ENCODE measurements at regions not wholly inside any gene's neighbourhood (a gene's known extent, or its start where the extent isn't known, plus 50 kb on each side); places are given as distances from the start of the nearest gene placed in this dataset.
"Not testable (repeated sequence)": the region's sequence is repeated elsewhere in the genome, so short reads cannot be mapped to it uniquely, and the experiment has no call there.

DNA sequence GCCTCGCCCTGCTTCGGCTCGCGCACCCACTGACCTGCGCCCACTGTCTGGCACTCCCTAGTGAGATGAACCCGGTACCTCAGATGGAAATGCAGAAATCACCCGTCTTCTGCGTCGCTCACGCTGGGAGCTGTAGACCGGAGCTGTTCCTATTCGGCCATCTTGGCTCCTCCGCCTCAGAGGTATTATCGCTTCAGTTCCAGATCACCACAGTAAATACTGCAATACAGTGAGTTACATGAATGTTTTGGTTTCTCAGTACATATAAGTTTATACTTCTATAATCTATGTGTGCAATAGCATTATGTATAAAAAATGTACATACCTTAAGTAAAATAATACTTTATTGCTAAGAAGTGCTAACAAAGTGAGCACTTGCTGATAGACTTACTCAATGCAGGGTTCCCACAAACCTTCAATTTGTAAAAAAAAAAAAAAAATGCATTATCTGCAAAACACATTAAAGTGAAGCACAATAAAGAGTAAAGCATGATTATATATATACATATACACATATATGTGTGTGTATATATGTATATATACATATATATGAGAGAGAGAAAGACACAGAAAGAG is 78.7 kb downstream of the KCNA5 start:
- not testable (repeated sequence) for H3K9ac ChIP-seq (ENCODE audit: low read depth in 1 of 2, low read length in 2 of 2); H3K36me3 ChIP-seq (ENCODE audit: control insufficient read depth in 1 of 2, insufficient read depth in 2 of 2, low read length in 2 of 2); H3K27me3 ChIP-seq (ENCODE audit: control insufficient read depth in 1 of 2, insufficient read depth in 2 of 2, low read length in 2 of 2); H3K4me3 ChIP-seq (ENCODE audit: low read depth in 1 of 2, low read length in 2 of 2); H3K27ac ChIP-seq (ENCODE audit: low read depth, low read length); H3K4me1 ChIP-seq (ENCODE audit: control insufficient read depth in 1 of 2, insufficient read depth in 2 of 2, low read length in 2 of 2); H3K9me3 ChIP-seq (ENCODE audit: control insufficient read depth in 1 of 2, low read length in 2 of 2)

DNA sequence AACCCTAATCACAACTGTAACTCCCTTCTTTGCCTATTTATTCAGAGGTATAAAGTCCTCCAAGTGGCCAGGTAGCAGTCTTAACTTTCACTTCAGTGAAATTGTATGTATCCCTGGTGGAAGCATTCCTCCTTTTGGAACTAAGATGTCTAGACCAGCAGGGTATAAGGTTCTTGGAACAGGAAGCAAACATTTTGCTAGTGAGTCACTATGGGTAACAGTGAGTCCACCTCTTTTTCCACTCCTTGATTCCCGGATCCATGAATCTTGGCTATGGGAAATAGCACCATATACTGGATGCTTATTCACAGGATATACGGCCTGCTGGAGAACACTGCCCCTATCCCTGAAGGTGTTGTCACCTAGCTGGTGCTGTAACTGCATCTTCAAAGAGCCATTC is 80.2 kb downstream of the KCNA5 start:
- H3K4me1 ChIP-seq (ENCODE audit: control insufficient read depth in 1 of 2, insufficient read depth in 2 of 2, low read length in 2 of 2) = no peaks in the 10 kb centered on the region
- no peak overlapping the region for H3K9ac ChIP-seq (ENCODE audit: low read depth in 1 of 2, low read length in 2 of 2)
- no peaks in the 10 kb centered on the region for H3K9me3 ChIP-seq (ENCODE audit: control insufficient read depth in 1 of 2, low read length in 2 of 2)
- H3K36me3 ChIP-seq (ENCODE audit: control insufficient read depth in 1 of 2, insufficient read depth in 2 of 2, low read length in 2 of 2) = no peaks in the 10 kb centered on the region
- H3K4me3 ChIP-seq (ENCODE audit: low read depth in 1 of 2, low read length in 2 of 2) = no peak overlapping the region
- no peak overlapping the region for H3K27ac ChIP-seq (ENCODE audit: low read depth, low read length)
- no peaks in the 10 kb centered on the region for H3K27me3 ChIP-seq (ENCODE audit: control insufficient read depth in 1 of 2, insufficient read depth in 2 of 2, low read length in 2 of 2)

- H3K4me3 ChIP-seq (ENCODE audit: low read depth in 1 of 2, low read length in 2 of 2) = no peak overlapping the region
- no peaks in the 10 kb centered on the region for H3K9me3 ChIP-seq (ENCODE audit: control insufficient read depth in 1 of 2, low read length in 2 of 2)
- no peak overlapping the region for H3K9ac ChIP-seq (ENCODE audit: low read depth in 1 of 2, low read length in 2 of 2)
- no peak overlapping the region for H3K27ac ChIP-seq (ENCODE audit: low read depth, low read length)
- no peaks in the 10 kb centered on the region for H3K36me3 ChIP-seq (ENCODE audit: control insufficient read depth in 1 of 2, insufficient read depth in 2 of 2, low read length in 2 of 2)
- no peaks in the 10 kb centered on the region for H3K4me1 ChIP-seq (ENCODE audit: control insufficient read depth in 1 of 2, insufficient read depth in 2 of 2, low read length in 2 of 2)
- no peaks in the 10 kb centered on the region for H3K27me3 ChIP-seq (ENCODE audit: control insufficient read depth in 1 of 2, insufficient read depth in 2 of 2, low read length in 2 of 2)
Measured at GRCh38 chr12:5124401-5124800, 80.7 kb downstream of the KCNA5 start.

DNA sequence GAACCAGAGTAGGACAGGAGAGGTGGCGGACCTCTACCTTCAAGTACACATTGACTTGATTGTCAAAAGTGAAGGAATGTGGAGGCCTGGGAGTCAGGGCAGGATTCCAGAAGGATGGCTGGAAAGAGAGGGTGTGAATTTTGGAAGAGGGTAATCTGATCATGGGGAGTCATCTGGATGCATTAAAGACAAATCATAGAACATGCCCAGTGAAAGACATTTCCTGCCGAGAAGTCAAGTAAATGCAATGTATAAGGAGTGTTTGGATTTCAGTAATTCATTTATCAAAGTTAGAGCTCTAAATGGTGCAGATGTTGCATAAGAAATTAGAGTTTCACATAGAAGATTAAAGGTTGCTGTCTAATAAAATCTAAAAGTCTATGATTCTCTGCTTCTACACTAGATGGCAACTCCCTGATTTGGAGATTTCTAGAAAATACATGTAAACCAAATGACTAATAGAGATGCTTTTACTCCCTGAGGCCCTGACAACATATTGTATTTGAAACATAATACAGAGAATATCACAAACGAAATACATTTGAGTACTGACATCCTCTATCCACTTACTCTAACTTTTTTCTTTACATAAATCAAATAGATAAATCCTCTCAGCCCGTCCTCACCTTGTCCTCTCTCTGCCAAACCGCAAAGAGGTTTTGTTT is 91.3 kb downstream of the KCNA5 start:
- Histone ChIP-seq H3K9ac (ENCODE audit: low read depth in 1 of 2, low read length in 2 of 2) (no peak overlapping the region), H3K9me3 (ENCODE audit: control insufficient read depth in 1 of 2, low read length in 2 of 2) (no peaks in the 10 kb centered on the region), H3K27me3 (ENCODE audit: control insufficient read depth in 1 of 2, insufficient read depth in 2 of 2, low read length in 2 of 2) (no peaks in the 10 kb centered on the region), H3K27ac (ENCODE audit: low read depth, low read length) (no peak overlapping the region), H3K4me3 (ENCODE audit: low read depth in 1 of 2, low read length in 2 of 2) (no peak overlapping the region), H3K36me3 (ENCODE audit: control insufficient read depth in 1 of 2, insufficient read depth in 2 of 2, low read length in 2 of 2) (no peaks in the 10 kb centered on the region), H3K4me1 (ENCODE audit: control insufficient read depth in 1 of 2, insufficient read depth in 2 of 2, low read length in 2 of 2) (no peaks in the 10 kb centered on the region)

GRCh38 chr12:5138256-5138655 is 94.6 kb downstream of the KCNA5 start:
- Histone ChIP-seq H3K4me1 (ENCODE audit: control insufficient read depth in 1 of 2, insufficient read depth in 2 of 2, low read length in 2 of 2) (no peaks in the 10 kb centered on the region), H3K4me3 (ENCODE audit: low read depth in 1 of 2, low read length in 2 of 2) (no peak overlapping the region), H3K27ac (ENCODE audit: low read depth, low read length) (no peak overlapping the region), H3K9me3 (ENCODE audit: control insufficient read depth in 1 of 2, low read length in 2 of 2) (no peaks in the 10 kb centered on the region), H3K9ac (ENCODE audit: low read depth in 1 of 2, low read length in 2 of 2) (no peak overlapping the region), H3K36me3 (ENCODE audit: control insufficient read depth in 1 of 2, insufficient read depth in 2 of 2, low read length in 2 of 2) (no peaks in the 10 kb centered on the region), H3K27me3 (ENCODE audit: control insufficient read depth in 1 of 2, insufficient read depth in 2 of 2, low read length in 2 of 2) (no peaks in the 10 kb centered on the region)

GRCh38 chr12:5138845-5139244 is 95.2 kb downstream of the KCNA5 start:
- Histone ChIP-seq H3K27ac (ENCODE audit: low read depth, low read length) (no peak overlapping the region), H3K4me3 (ENCODE audit: low read depth in 1 of 2, low read length in 2 of 2) (no peak overlapping the region), H3K9me3 (ENCODE audit: control insufficient read depth in 1 of 2, low read length in 2 of 2) (no peaks in the 10 kb centered on the region), H3K36me3 (ENCODE audit: control insufficient read depth in 1 of 2, insufficient read depth in 2 of 2, low read length in 2 of 2) (no peaks in the 10 kb centered on the region), H3K9ac (ENCODE audit: low read depth in 1 of 2, low read length in 2 of 2) (no peak overlapping the region), H3K4me1 (ENCODE audit: control insufficient read depth in 1 of 2, insufficient read depth in 2 of 2, low read length in 2 of 2) (no peaks in the 10 kb centered on the region), H3K27me3 (ENCODE audit: control insufficient read depth in 1 of 2, insufficient read depth in 2 of 2, low read length in 2 of 2) (no peaks in the 10 kb centered on the region)

- Histone ChIP-seq H3K4me1 (ENCODE audit: control insufficient read depth in 1 of 2, insufficient read depth in 2 of 2, low read length in 2 of 2) (no peaks in the 10 kb centered on the region), H3K36me3 (ENCODE audit: control insufficient read depth in 1 of 2, insufficient read depth in 2 of 2, low read length in 2 of 2) (no peaks in the 10 kb centered on the region), H3K4me3 (ENCODE audit: low read depth in 1 of 2, low read length in 2 of 2) (no peak overlapping the region), H3K9me3 (ENCODE audit: control insufficient read depth in 1 of 2, low read length in 2 of 2) (no peaks in the 10 kb centered on the region), H3K27ac (ENCODE audit: low read depth, low read length) (no peak overlapping the region), H3K9ac (ENCODE audit: low read depth in 1 of 2, low read length in 2 of 2) (no peak overlapping the region), H3K27me3 (ENCODE audit: control insufficient read depth in 1 of 2, insufficient read depth in 2 of 2, low read length in 2 of 2) (no peaks in the 10 kb centered on the region)
Measured at GRCh38 chr12:5139751-5140150, 96.1 kb downstream of the KCNA5 start.

- Histone ChIP-seq H3K9me3 (ENCODE audit: control insufficient read depth in 1 of 2, low read length in 2 of 2) (no peaks in the 10 kb centered on the region), H3K4me3 (ENCODE audit: low read depth in 1 of 2, low read length in 2 of 2) (no peak overlapping the region), H3K9ac (ENCODE audit: low read depth in 1 of 2, low read length in 2 of 2) (no peak overlapping the region), H3K4me1 (ENCODE audit: control insufficient read depth in 1 of 2, insufficient read depth in 2 of 2, low read length in 2 of 2) (no peaks in the 10 kb centered on the region), H3K36me3 (ENCODE audit: control insufficient read depth in 1 of 2, insufficient read depth in 2 of 2, low read length in 2 of 2) (no peaks in the 10 kb centered on the region), H3K27me3 (ENCODE audit: control insufficient read depth in 1 of 2, insufficient read depth in 2 of 2, low read length in 2 of 2) (no peaks in the 10 kb centered on the region), H3K27ac (ENCODE audit: low read depth, low read length) (no peak overlapping the region)
Measured at GRCh38 chr12:5140190-5140589, 96.5 kb downstream of the KCNA5 start.

GRCh38 chr12:5148880-5149279 is 105.2 kb downstream of the KCNA5 start:
- peaks cover 2 to 9% of the 10 kb centered on the region in 2 donors for H3K27me3 ChIP-seq (ENCODE audit: control insufficient read depth in 1 of 2, insufficient read depth in 2 of 2, low read length in 2 of 2)
- H3K9me3 ChIP-seq (ENCODE audit: control insufficient read depth in 1 of 2, low read length in 2 of 2) = no peaks in the 10 kb centered on the region
- no peaks in the 10 kb centered on the region for H3K4me1 ChIP-seq (ENCODE audit: control insufficient read depth in 1 of 2, insufficient read depth in 2 of 2, low read length in 2 of 2)
- H3K9ac ChIP-seq (ENCODE audit: low read depth in 1 of 2, low read length in 2 of 2) = no peak overlapping the region
- no peaks in the 10 kb centered on the region for H3K36me3 ChIP-seq (ENCODE audit: control insufficient read depth in 1 of 2, insufficient read depth in 2 of 2, low read length in 2 of 2)
- no peak overlapping the region for H3K4me3 ChIP-seq (ENCODE audit: low read depth in 1 of 2, low read length in 2 of 2)
- no peak overlapping the region for H3K27ac ChIP-seq (ENCODE audit: low read depth, low read length)

DNA sequence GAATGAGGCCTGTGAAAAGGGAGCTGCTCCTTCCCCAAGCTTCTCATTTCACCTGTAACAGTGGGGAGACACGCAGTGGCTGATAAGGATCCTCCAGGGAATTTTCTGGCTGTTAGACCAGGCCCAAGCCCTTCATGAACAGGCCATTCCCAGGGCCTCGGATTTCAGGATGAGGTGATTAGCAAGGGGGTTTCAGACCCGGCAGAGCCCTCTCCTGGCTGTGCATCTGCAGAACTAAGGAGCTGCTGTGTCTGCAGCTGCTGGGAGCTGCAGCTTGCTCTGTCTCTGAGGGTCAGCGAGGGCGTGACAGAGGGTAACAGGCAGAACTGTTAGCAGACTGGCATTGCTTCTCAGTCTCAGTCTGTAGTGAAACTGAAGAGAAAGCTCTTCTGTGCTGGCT is 110.4 kb downstream of the KCNA5 start:
- Histone ChIP-seq H3K9me3 (ENCODE audit: control insufficient read depth in 1 of 2, low read length in 2 of 2) (no peaks in the 10 kb centered on the region), H3K36me3 (ENCODE audit: control insufficient read depth in 1 of 2, insufficient read depth in 2 of 2, low read length in 2 of 2) (no peaks in the 10 kb centered on the region), H3K27ac (ENCODE audit: low read depth, low read length) (no peak overlapping the region), H3K9ac (ENCODE audit: low read depth in 1 of 2, low read length in 2 of 2) (no peak overlapping the region), H3K4me1 (ENCODE audit: control insufficient read depth in 1 of 2, insufficient read depth in 2 of 2, low read length in 2 of 2) (no peaks in the 10 kb centered on the region), H3K27me3 (ENCODE audit: control insufficient read depth in 1 of 2, insufficient read depth in 2 of 2, low read length in 2 of 2) (peaks cover 18 to 26% of the 10 kb centered on the region in 2 donors), H3K4me3 (ENCODE audit: low read depth in 1 of 2, low read length in 2 of 2) (no peak overlapping the region)

Measured in duodenal mucosa (tissue), 2 donors.